Fibroblast of skin of abdomen (primary cell): ENCODE measurements at regions not wholly inside any gene's neighbourhood (a gene's known extent, or its start where the extent isn't known, plus 50 kb on each side); places are given as distances from the start of the nearest gene placed in this dataset.
"Not testable (repeated sequence)": the region's sequence is repeated elsewhere in the genome, so short reads cannot be mapped to it uniquely, and the experiment has no call there.

Source experiments
- DNase-seq: peaks from one replicate; pipeline ENCODE4 v3.0.0-alpha.2; 2013

DNA sequence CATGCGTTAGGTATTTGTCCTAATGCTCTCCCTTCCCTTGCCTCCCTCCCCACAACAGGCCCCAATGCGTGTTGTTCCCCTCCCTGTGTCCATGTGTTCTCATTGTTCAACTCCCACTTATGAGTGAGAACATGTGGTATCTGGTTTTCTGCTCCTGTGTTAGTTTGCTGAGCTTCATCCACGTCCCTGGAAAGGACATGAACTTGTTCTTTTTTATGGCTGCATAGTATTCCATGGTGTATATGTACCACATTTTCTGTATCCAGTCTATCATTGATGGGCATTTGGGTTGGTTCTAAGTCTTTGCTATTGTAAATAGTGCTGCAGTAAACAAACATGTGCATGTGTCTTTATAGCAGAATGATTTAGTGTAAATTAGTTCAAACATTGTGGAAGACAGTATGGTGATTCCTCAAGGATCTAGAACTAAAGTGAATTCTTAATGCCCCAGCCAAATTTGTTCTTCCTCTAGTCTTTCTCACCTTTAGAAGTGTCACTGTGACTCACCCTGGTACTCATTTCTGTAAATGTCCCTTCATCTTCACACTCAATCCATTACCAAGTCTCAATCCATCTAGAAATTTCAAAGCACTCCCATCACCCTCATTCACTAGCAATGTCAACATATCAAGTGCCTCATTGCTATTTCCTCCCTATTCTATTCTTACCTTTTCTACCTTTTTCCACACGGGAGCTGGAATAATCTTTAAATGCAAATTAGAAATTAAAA lies 123.9 kb downstream of the MREG start:
- DNase-seq, result not testable (repeated sequence)

DNA sequence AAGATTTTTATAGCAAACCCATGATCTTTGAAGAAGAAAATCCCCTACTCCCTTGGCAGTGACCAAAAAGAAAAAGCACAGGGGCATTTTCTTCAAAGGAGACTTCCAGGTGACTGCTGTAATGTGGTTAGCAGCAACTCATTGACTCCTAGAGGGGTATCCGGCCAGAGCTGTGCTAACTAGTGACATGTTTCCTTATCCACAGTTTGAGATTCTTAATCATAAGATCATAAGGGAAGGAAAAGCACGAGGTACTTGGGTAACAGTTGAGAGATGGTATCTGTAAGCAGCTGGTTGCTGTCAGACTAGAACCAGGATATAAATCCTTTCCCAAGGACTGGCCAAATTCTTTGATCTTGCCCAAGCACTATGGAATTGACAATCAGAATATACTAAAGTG lies 124.7 kb downstream of the MREG start:
- no peak for DNase-seq

DNA sequence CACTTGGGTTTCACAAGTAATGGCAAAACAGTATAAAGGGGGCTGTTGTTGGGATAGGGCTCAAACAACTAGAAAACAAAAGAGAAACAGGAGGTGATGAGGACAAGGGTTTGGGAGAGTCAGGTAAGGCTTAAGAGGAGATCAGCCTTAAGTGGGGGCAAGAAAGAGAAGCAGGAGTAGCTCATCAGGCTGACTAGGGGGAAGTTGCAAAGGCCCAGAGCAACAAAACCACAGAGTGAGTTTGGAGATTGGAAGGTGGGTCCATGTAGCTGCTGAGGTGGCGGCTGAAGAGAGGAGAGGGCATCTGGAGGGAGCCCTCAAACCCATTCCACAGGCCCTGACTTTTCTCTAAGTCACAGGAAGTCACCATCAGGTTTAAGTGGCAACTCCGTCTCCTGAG lies 126.0 kb downstream of the MREG start:
- DNase-seq, result no peak

DNA sequence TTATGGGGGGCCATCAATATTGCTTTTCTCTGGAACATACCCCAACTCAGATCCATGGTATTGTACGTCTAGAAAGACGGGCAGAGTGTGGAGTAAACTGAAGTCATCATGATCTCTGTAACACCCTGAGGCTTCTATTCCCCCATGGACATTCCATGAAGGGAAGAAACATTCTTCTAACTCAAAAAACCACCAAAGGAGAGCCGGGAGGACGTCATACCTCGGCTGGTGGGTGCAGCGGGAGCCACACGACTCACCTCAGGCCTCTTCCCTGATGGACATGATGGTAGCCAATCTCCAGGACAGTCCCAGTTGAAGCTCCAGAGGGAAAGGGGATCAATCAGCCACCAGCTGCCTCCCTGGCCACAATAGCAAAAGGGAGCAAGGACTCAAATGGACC lies 127.3 kb downstream of the MREG start:
- DNase-seq, result no peak

DNA sequence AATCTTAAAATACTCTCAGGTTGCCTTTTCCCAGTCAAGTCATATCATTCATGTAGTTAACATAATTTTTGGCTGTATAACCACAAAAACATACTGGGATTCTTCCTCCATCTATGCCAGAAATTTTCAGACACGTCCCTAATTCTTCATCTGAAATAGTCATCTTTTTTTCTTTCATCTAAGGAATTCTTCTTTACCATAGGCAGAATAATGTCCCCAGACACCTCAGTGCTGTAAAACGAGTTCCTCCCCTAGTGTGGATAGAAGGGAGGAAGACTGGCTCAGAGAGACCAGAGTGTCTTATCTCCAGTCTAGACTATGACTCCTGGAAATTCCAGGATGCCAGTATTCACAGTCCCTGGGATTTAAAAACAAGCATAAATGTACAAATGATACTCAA lies 127.8 kb downstream of the MREG start:
- peak; percentile 57 for DNase-seq

DNA sequence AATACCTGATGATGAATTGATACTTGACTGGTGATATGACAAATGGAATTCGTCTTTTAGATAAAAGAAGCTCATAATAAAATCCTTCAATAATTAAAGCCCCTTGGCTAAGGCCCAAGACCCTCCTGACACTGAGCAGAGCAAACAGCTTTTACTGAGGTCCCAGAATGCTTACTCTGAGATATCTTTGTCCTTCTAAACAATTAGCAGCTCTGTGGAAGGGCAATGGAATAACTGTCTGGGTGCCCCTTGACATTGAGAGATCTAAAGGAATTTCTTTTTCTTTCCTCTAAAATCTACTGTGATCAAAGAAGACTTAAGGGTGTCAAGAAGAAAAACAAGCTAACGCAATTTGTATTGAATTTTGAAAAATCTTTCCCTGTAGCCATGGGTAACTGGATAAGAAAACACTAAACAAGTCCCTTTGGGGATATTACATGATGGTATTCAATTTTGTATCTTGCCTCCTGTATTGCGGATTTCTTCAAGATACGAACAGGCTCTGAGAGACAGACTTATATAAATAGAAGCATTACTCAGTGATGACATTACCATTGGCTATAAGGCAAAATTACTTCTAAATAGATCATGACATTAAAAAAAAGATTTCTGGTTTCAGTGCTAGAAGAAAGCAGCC lies 128.8 kb downstream of the MREG start:
- peak; percentile 68 for DNase-seq

DNA sequence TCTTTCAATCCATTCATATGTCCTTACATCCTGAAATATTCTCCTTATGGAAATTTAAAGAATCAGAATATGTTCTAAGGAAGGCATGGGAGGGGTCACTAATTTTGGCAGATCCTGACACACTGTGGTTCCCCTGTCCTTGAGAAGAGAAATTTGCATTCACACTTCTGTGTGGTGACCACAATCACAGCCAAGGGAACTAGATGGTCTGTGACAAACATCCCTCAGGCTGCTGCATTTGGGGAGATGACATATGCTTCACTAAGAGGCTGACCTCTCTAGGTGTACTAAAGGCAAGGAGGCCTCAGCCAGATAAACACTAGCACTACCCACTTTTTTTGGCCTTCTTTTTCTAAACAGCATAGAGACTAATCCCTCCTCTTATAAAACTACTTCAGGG lies 129.6 kb downstream of the MREG start:
- DNase-seq, result no peak

DNA sequence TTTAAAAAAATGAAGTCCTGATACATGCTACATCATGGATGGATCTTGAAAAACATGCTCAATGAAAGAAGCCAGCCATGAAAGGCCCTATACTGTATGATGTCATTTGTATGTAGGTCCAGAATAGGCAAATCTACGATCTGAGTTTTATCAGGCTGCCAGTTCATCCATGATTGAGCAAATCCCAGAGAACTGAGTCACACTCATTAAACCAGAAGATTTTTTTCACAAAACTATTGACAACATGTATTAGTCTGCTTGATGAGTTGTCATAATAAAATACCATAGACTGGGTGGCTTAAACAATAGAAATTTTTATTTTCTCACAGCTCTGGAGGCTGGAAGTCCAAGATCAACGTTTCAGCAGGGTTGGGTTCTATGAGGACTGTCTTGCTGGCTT lies 130.7 kb downstream of the MREG start:
- peak; percentile 58 for DNase-seq

DNA sequence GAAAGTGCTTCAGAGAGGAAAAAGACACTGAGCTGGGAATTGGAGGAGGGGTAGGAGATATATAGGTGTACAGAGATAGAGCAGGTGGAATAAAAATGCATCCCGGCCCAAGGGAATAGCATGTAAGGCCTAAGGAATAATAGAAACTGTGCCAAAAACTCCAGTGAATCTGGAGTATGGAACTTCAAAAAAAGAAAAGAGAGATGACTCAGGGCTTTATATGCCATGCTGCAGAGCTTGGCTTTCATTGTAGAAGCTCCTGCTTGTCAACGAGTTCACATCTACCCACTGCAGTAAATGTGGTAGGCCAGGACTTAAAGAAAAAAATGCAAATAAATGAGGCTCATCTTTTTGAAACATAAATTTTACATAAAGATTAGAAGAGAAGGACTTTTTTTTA lies 131.8 kb downstream of the MREG start:
- peak; percentile 56 for DNase-seq

DNA sequence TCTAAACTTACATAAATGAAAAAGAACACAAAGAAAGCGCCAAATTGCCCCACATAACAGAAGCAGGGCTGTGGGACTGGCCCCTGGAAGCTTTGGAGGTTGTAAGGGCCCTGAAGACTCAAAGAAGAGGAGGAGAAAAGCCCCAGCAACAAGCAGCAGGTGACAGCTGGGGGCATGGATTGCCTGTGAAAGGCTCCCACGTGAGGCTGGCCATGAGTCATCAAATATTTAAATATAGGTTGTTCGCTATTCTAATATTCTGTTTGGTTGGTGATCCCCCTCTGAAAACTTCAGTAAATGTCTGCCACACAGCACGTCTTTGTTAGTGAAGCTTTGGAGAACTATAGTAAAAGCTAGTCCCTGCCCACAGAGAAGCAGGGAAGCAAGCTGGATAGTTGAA lies 132.4 kb downstream of the MREG start:
- DNase-seq, result no peak

DNA sequence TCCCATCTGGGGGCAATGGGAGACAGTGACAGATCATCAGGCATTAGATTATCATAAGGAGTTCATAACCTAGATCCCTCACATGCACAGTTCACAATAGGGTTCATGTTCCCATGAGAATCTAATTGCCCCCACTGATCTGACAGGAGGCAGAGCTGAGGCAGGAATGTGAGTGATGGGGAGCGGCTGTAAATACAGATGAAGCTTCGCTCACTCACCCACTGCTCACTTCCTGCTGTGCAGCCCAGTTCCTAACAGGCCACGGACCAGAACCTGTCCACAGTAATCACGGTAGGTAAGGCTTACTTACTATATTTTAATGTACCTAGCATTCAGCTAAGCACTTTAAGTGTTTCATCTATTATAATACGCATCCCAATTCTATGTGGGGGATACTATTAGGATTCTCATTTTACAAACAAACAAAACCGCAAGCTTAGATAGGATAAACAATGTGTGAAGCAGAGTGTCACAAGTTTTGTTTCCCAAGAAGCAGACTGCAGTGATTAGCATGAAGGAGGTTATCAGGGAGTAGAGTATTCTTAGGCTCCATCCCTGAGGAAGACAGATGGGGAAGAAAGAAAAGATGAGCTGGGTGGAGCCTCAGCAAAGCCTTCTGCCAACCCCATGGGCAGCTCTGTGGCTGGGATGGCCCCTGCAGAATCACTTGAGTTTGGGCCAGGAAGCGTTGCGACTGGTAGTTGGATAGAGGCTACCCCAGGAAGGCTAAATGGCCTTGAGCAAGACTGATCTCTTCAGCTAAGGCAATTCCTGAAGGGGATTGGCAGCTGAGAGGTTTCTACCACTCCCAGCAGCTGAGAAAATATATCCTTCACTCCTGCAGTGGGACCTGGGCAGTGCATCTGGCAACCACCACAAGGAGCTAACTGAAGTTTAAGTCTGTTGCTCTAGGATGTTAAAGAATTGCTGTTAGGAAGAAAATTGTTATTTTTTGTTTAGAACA lies 133.1 kb downstream of the MREG start:
- DNase-seq, result no peak

DNA sequence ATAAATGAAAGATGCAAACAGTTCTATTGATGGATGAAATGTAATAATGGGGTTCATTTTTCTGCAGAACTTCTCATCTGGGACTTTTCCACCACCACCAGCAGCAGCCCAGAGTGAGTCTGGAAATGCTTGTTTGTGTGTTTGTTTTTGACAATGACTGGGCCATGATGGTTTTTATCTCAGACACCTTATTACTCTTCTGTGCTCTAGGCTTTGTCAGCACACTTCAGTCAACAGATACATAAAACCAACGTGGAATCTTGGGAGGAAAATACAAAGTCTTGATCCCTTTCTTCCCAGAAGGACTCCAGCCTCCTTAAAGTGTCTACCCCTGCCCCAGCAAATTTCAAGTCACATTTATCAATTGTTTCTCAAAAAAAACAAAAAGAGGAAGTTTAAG lies 134.0 kb downstream of the MREG start:
- DNase-seq, result no peak

DNA sequence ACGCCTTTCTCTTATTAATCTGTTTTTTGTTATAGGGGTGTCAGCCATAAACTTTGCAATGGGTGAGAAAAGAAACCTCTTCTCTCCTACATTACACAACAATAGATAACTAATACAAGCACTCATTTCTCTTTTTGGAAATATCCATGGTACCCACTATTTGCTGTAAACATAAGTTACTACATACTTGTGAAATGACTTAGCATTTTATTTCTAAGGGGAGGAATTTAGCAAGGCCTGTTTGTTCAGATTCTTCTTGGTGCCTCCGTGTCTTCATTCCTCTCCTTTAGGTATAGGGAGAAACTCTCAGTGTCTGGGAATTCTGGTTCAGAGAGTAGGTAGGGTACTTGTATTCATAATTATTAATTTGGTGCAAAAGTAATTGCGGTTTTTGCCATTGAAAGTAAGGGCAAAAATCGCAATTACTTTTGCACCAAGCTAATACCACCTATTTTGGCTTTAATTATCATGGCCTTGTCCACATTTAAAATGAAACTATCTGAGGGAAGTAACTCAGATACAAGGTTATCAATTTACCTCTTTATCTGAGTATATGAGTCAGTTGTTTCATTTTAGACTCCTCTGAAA lies 134.8 kb downstream of the MREG start:
- peak; percentile 59 for DNase-seq

DNA sequence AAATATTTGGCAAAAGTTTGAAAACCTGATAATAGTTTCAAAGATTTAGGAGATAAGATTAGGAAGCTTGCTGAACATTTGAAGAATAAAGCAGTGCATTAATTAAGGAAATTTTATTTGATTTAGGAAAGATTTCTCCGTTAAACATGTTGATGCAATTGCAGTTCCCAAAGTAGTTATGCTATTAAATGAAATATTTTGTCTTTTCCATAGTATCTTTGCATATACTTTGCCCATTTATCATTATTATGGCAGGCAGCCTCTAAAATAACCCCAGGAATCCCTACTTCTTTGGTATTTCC lies 136.5 kb downstream of the MREG start:
- DNase-seq, result no peak

DNA sequence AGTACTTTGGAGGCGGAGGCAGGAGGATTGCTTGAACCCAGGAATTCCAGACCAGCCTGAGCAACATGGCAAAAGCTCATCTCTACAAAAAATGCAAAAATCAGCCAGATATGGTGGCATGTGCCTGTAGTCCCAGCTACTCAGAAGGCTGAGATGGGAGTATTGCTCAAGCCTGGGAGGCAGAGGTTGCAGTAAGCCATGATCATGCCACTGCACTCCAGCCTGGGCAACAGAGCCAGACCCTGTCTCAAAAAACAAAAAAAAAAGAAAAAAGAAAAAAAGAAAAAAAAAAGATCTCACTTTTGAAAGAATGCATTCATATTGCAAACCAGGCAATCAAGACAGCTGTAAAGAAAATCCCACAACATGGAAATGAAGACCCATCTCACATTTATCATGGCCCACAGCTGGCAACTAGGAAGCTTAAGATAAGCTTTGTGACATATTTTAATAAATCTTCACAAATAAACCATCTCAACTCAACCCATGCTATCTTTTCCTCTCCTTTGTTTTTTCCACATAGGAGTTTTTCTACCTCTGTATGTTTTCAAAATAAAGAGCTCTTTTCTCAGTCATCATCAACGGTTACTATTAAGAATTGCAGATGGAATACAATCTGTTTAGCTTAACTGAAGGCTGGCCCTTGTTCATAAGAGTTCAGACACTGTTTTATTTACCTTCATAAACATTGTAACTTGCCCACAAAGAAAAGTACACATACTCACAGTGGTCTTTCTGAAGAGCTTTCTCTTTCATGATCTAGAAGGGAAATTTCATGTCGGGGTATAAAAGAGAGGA lies 137.0 kb downstream of the MREG start:
- no peak for DNase-seq

DNA sequence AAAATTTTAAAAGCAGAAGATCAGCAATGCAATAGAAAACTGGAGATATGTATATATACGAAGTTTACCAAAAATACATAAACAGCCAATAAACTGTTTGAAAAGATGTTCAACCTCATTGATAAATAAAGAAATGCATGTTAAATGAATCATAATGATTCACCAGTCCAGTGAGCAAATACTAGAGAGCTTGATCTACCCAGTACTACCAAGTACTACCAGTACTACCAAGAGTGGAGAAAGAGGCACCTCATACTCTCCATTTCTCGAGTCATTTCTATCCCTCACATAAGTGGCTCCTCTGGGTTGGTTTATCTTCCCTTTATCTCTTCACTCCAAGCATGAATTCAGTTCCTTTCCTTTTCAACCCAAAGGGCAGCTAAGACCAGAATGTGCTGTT lies 138.9 kb downstream of the MREG start:
- DNase-seq, result no peak

DNA sequence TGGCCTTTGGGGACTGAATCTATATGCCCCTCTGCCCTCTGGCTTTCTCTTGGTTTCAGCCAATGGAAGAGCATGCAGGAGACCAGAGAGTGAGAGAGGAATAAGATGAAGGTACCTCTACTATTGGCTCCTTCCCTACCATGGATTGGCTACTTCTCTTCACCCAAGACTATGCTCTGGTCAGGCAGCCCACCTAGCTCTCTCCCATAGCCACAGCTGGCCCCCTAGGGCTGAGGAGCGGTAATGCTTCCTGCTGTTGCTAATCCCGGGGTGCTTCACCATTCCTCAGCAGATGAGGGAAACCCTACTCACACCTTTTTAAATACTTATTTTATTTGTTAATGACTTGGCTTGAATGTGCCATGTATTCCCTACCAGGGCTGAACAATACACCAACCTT lies 142.4 kb downstream of the MREG start:
- DNase-seq, result no peak

DNA sequence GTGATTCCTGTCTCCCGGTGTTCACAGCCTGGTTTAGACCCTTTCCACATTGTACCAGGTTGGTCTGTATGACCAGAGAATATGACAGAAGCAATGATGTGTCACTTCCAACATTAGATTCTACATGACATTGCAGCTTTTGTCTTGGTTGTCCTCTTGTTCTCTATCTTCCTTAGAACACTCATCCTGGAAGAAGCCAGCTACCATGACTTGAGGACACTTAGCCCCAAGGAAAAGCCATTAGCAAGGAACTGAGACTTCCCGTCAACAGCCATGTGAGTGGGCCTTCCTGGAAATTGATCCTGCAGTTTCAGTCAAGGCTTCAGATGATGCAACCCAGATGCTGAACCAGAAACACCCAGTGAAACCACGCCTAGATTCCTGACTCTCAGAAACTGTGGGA lies 143.3 kb downstream of the MREG start:
- peak; percentile 90 for DNase-seq

DNA sequence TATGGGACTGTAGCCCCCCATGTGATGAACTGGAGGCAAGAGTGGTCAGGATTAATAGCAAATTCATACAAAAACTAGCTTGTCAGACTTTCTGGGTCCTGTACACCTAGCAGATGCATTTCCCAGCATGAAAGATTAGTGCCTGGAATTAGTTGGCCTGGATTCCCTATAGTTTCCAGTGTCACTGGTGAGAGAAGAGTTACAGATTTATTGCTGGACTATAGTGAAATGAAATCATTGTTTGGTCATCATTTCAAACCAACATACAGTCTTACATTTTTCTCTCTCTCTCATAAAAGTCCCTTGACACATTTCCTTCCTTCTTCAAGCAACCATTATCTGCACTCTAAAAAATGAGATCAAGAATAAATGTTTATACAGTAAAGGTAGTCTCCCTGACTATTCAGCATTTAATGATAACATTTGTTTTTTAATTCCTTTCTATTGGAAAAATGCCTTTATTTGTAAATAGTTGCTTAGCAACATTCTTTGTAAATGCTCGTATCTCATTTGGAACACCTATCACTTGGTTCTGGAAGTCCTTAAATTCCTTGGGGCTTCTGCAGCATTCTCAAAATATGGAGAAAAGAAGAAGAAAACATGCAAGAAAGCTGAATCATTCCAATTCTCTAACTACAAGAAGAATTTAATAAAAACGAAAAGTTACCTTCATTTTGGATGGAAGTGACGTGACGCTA lies 144.4 kb downstream of the MREG start:
- DNase-seq, result peak; percentile 37

DNA sequence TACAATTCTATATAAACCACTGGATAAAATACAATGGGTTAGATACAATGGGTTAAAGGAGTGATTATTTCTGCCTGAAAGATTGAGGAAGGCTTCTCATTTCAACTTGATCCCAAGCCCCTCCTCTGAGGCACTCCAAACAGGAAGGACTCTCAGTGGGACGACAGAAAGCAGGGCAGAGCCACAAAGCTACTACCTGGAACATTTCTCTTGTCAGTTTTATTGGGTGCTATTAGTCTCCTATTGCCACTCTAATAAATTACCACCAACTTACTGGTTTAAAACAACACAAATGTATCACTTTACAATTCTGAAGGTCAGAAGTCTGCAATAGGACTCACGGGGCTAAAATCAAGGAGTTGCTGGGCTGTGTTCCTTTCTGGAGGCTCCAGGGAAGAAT lies 146.7 kb downstream of the MREG start:
- no peak for DNase-seq

DNA sequence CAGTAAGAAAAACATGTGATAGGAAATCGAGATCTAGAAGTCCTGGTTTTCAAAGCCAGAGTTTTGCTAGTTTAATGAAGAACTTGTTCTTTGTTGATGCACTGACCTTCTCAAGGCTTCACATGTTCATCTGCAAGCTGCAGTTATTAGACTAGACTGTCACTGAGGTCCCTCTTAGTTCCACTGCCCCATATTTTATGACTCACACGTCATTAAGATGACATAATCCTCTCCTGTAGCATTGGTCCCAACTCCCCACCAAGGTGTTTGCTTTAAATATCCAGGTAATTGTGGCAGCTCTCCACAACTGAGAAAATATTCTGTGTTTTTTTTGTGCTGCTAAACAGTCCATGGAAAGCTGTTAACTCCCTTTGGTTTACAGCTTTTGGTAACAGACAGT lies 149.7 kb downstream of the MREG start:
- DNase-seq, result no peak

DNA sequence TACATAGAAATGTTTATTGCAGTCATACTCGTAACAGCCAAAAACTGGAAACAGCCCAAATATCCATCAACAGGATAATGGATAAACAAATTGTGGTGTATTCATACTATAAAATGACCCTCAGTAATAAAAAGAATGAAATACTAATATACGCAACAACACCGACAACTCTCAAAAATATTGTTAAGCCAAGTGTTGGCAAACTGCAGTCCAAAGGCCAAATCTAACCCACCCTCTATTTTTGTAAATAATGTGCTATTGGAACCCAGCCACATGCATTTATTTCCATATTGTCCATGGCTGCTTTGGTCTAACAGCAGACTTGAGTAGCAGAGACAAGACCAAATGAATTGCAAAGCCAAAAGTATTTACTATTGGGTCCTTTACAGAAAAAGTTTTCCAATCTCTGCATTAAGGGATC lies 151.0 kb downstream of the MREG start:
- peak; percentile 24 for DNase-seq
